Natural killer cell (primary cell): ENCODE measurements at regions not wholly inside any gene's neighbourhood (a gene's known extent, or its start where the extent isn't known, plus 50 kb on each side); places are given as distances from the start of the nearest gene placed in this dataset.
"Not testable (repeated sequence)": the region's sequence is repeated elsewhere in the genome, so short reads cannot be mapped to it uniquely, and the experiment has no call there.

ENCODE experiments used
- ATAC-seq, 3 donors: fragments of 150-1000 bp in 2 of 3; fragments of 200-7000 bp in 1 of 3; cut with Tn5 transposase; 1 replicate in 1 of 3; 2 replicates in 2 of 3; pipeline ENCODE4 v1.10.0; 2021; ENCODE audit warnings: mild to moderate bottlenecking in 2 of 3, moderate library complexity in 2 of 3
- DNase-seq, 2 donors: peaks; one replicate each; pipeline versions ENCODE4 v3.0.0 to v3.0.0-alpha.2; 2013 to 2021; ENCODE audit warnings: mixed read lengths in 1 of 2
- H3K27ac ChIP-seq: one replicate; pipeline ENCODE4 v1.5.1; 2013; ENCODE audit warnings: mild to moderate bottlenecking, low read length
- H3K27me3 ChIP-seq: one replicate; pipeline ENCODE4 v1.6.1; 2013; ENCODE audit warnings: low read length; ENCODE audit not compliant: control insufficient read depth, insufficient read depth
- H3K36me3 ChIP-seq: one replicate; pipeline ENCODE4 v1.6.1; 2013; ENCODE audit warnings: low read length; ENCODE audit not compliant: control insufficient read depth, insufficient read depth
- H3K4me1 ChIP-seq: one replicate; pipeline ENCODE4 v1.6.1; 2013; ENCODE audit warnings: low read length; ENCODE audit not compliant: control insufficient read depth, insufficient read depth
- H3K4me3 ChIP-seq: one replicate; pipeline ENCODE4 v1.5.1; 2013; ENCODE audit warnings: low read length
- H3K9me3 ChIP-seq: one replicate; pipeline ENCODE4 v1.6.1; 2013; ENCODE audit warnings: low read length; ENCODE audit not compliant: control insufficient read depth, insufficient read depth
- H3K27ac Mint-ChIP-seq, 2 donors: one replicate each; pipeline ENCODE4 v1.8.0; 2022; ENCODE audit warnings: mild to moderate bottlenecking in 2 of 2, mixed read lengths in 2 of 2, moderate library complexity in 1 of 2
- H3K27me3 Mint-ChIP-seq, 2 donors: one replicate each; pipeline ENCODE4 v1.8.0; 2022; ENCODE audit warnings: low read depth in 2 of 2, mixed read lengths in 2 of 2
- H3K36me3 Mint-ChIP-seq: one replicate; pipeline ENCODE4 v1.8.0; 2022; ENCODE audit warnings: mixed read lengths
- H3K4me1 Mint-ChIP-seq, 2 donors: one replicate each; pipeline ENCODE4 v1.8.0; 2022; ENCODE audit warnings: mixed read lengths in 2 of 2
- H3K4me3 Mint-ChIP-seq: one replicate; pipeline ENCODE4 v1.8.0; 2022; ENCODE audit warnings: mild to moderate bottlenecking, moderate library complexity, mixed read lengths
- H3K9me3 Mint-ChIP-seq, 2 donors: one replicate each; pipeline ENCODE4 v1.8.0; 2022; ENCODE audit warnings: mixed read lengths in 2 of 2
- CTCF ChIP-seq: fragments of 200-600 bp; IDR thresholded peaks from one replicate; pipeline ENCODE4 v1.8.0; 2022; ENCODE audit warnings: antibody characterized with exemption
- WGBS: methylation state at CpG from one replicate; pipeline ENCODE4 v1.1.7; 2013; ENCODE audit warnings: missing lambda C conversion rate; ENCODE audit not compliant: insufficient coverage; 5-methylcytosine and 5-hydroxymethylcytosine counted together
- intact Hi-C: fragments of 100-400 bp; cut with micrococcal nuclease; formaldehyde crosslinking; loops from one replicate; pipeline ENCODE4 v1.14.2; 2022

- 96% methylated on average over 4 of the region's 4 CpGs for WGBS
- ATAC-seq, result no peak
Measured at GRCh38 chr5:82584631-82585030, 306.5 kb upstream of the RPS23 start.

GRCh38 chr5:82583331-82583730 lies 305.2 kb upstream of the RPS23 start:
- H3K27ac Mint-ChIP-seq, H3K27me3 ChIP-seq, H3K27ac ChIP-seq, intact Hi-C loops, H3K36me3 ChIP-seq, DNase-seq, ATAC-seq, H3K36me3 Mint-ChIP-seq, H3K9me3 ChIP-seq, H3K4me1 ChIP-seq, H3K4me1 Mint-ChIP-seq, H3K9me3 Mint-ChIP-seq, H3K27me3 Mint-ChIP-seq, H3K4me3 ChIP-seq, H3K4me3 Mint-ChIP-seq: not testable (repeated sequence)
- WGBS, result 88% methylated on average over 6 of the region's 6 CpGs

More at GRCh38 chr5:82584631-82585030, 306.5 kb upstream of the RPS23 start:
- no peak overlapping the region for H3K4me3 ChIP-seq
- intact Hi-C loops, result no loop called here
- Mint-ChIP-seq H3K27ac (no peak overlapping the region), H3K9me3 (peaks cover 5 to 6% of the 10 kb centered on the region in 2 donors), H3K4me1 (no peaks in the 10 kb centered on the region), H3K4me3 (no peak overlapping the region), H3K27me3 (no peaks in the 10 kb centered on the region), H3K36me3 (peaks cover 6% of the 10 kb centered on the region)
- no peak for TF ChIP-seq CTCF
- H3K36me3 ChIP-seq, result no peaks in the 10 kb centered on the region
- no peak for DNase-seq
- no peaks in the 10 kb centered on the region for H3K27me3 ChIP-seq
- H3K27ac ChIP-seq, result no peak overlapping the region
- H3K4me1 ChIP-seq, result no peaks in the 10 kb centered on the region
- no peaks in the 10 kb centered on the region for H3K9me3 ChIP-seq

GRCh38 chr5:82564963-82565362 lies 286.8 kb upstream of the RPS23 start:
- peaks cover 0 to 2% of the 10 kb centered on the region in 2 donors for H3K9me3 Mint-ChIP-seq
- Histone ChIP-seq H3K9me3 (no peaks in the 10 kb centered on the region), H3K4me1 (no peaks in the 10 kb centered on the region), H3K4me3 (no peak overlapping the region), H3K27ac (no peak overlapping the region), H3K27me3 (no peaks in the 10 kb centered on the region), H3K36me3 (no peaks in the 10 kb centered on the region)
- H3K4me1 Mint-ChIP-seq, result no peaks in the 10 kb centered on the region
- no peak for DNase-seq
- 95% methylated on average over 1 of the region's 1 CpG for WGBS
- no peak for ATAC-seq
- H3K4me3 Mint-ChIP-seq, result no peak overlapping the region
- no peak overlapping the region for H3K27ac Mint-ChIP-seq
- intact Hi-C loops, result no loop called here
- peaks cover 8 to 18% of the 10 kb centered on the region in 2 donors for H3K27me3 Mint-ChIP-seq
- no peak for TF ChIP-seq CTCF
- H3K36me3 Mint-ChIP-seq, result no peaks in the 10 kb centered on the region

- H3K27ac Mint-ChIP-seq, result no peak overlapping the region
- DNase-seq (no peak), ATAC-seq (no peak)
- no peak overlapping the region for H3K4me3 Mint-ChIP-seq
- H3K27me3 Mint-ChIP-seq, result peaks cover 8 to 18% of the 10 kb centered on the region in 2 donors
- peaks cover 0 to 2% of the 10 kb centered on the region in 2 donors for H3K9me3 Mint-ChIP-seq
- no peaks in the 10 kb centered on the region for H3K36me3 Mint-ChIP-seq
- Histone ChIP-seq H3K36me3 (no peaks in the 10 kb centered on the region), H3K4me3 (no peak overlapping the region), H3K27ac (no peak overlapping the region), H3K4me1 (no peaks in the 10 kb centered on the region), H3K9me3 (no peaks in the 10 kb centered on the region), H3K27me3 (no peaks in the 10 kb centered on the region)
- intact Hi-C loops, result no loop called here
- TF ChIP-seq CTCF, result no peak
- no peaks in the 10 kb centered on the region for H3K4me1 Mint-ChIP-seq
Measured at GRCh38 chr5:82563745-82564144, 285.6 kb upstream of the RPS23 start.
